Stimulated activated CD8-positive, alpha-beta memory T cell treated with anti-CD3 and anti-CD28 coated beads, Interleukin-12 subunit alpha, Interleukin-12 subunit beta, amount 100 ng/mL, for 4 hours (primary cell): ENCODE measurements at regions not wholly inside any gene's neighbourhood (a gene's known extent, or its start where the extent isn't known, plus 50 kb on each side); places are given as distances from the start of the nearest gene placed in this dataset.
"Not testable (repeated sequence)": the region's sequence is repeated elsewhere in the genome, so short reads cannot be mapped to it uniquely, and the experiment has no call there.

ENCODE experiments used
- DNase-seq: peaks from one replicate; pipeline ENCODE4 v3.0.0-alpha.2; 2020; ENCODE audit warnings: low read depth

DNA sequence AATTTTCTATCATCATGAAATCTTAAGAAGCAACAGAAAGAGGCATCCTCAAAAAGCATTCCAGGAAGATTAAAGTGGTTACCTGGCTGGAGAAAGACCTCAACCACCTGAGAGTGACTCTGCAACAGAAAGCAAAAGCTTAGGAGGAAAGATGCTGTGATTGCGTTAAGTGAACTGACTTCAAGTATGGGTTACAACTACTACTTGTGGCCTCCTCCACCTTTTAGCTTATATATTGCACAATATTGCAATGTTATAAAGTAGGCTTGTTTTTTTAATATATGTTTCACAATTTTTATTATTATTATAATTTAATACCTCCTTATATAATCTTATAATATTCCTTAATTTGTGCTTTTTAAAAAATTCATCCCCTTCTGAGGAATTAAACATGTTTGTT is 1407.5 kb downstream of the KCNT2 start:
- no peak for DNase-seq

DNA sequence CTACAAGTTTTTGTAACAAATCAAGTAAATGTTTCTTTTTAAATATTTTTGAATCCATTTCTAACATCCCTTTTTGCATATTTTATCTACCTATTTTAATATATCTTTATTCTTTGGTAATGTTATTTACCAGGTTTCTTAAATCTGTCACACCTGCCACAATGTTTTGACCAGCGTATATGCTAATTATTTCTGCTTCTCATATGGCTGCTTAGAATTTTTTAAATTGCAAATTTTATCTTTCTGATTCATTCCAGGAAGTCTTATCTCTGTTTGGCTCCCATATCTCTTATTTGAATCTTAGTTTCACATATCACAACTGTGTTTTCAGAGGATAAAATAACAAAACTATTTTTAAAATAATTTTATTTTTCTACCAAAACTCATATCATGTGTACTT is 1411.1 kb downstream of the KCNT2 start:
- no peak for DNase-seq

DNA sequence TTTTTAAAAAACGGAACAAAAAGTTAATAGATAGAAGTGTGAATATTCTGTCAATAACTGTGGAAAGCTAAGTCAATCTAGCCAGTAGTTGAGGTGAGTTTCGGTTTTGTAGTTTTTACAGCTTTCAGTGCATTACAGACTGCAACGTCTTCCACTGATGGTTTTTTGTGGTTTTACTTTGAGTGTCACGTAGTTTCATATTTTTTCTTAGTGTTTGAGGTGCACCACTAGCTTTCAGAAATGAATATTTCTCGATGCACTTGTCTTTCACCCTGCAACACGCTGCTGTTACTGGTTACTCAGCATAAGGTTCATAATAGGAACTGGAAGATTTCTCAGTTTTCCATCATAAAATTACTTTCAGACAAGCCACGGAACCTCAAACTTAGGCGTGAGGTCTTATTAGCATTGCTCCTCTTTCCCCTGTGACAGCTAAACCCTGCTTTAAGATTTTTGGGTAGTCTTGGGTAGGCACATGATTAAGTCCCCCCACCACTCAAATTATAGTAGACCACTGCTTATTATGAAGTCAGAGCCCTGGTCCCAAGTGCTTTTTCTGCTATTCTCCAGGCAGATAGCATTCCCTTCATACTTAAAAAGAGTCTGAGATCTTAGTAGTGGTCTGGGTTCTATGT is 1412.7 kb downstream of the KCNT2 start:
- no peak for DNase-seq

DNA sequence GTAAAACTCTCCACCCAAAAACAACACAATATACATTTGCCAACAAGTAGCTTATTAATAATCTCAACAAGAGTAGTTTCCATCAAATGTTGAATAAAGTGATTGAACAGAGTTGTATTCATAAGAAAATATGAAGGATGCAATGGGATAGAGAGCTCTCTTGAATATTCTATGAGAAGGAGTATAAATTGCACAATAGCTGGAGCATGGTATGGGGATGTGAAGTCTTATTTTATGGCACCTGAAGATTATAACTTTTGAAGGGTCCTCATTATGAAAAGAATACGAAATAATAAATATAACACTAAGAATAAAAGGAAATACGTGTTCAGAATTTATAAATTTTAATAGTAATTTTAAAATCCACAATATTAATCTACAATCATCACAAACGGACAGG is 1415.1 kb downstream of the KCNT2 start:
- no peak for DNase-seq

DNA sequence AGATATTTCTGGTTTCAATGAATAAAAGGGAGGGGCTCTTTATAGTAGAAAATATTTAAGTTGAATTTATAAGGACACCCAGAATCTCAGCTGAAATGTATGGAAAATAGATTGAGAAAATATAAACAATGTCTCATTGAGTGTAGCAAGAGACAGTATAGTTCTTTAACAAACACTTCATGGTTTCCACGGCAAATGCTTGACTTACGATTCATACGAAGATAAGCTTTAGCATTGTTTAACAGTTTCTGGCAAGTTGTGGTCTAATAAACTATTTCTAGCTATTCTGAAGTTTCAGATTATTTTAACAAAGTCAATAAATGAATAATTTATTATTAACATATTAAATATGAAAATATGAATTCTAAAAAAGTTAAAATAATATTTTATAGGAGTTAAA is 1419.4 kb downstream of the KCNT2 start:
- no peak for DNase-seq

DNA sequence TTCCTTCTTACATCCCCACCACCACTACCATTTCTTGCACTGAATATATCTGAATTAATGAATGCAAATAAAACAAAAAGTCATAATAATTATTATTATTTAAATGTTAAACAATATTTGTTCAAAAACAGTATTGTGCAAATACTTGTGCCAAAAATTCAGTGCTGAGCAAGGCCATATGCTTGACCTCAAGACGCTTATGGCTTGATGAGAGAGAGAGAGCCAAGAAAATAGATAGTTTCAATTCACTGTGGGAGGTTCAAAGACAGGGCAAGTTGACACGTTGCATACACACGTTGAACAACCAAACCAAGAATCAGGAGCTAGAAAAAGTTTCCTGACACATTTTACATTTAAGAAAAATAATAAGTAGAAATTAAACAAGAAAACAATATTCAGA is 1421.7 kb downstream of the KCNT2 start:
- no peak for DNase-seq

DNA sequence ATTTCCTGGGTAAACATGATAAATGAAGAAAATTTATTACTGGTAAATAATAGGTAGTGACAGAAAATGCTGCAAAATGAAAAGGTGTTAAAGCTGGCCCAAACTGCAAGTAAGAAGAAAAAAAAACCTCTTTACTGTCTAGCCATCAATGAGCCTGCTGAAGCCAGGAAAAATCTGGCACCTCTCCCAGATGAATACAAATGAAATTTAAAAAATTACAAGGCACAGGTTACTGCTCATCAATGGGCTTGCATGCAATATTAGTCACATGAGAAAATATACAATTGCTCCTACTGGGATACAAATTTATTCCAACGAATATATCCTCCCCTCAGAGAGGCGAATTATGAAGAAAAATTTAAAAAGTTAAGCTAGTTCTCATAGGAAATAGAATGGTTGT is 1422.5 kb downstream of the KCNT2 start:
- no peak for DNase-seq

DNA sequence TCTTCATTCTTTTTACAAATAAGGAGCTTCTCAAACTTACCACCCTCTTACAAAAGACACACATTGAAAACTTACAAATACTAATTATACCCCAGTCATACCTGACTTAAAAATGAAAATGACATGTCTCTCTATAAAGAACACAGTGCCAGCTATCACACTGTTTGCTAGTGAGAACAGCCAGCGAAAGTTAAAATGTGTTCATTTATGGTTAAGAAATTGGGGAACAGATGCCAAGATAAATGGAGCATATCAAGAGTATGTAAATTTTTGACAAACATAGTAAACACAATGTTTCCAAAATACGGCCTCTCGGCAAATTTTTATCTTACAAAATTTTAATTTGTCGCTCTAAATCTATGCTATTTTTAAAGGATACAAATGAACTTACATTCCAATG is 1422.9 kb downstream of the KCNT2 start:
- no peak for DNase-seq

DNA sequence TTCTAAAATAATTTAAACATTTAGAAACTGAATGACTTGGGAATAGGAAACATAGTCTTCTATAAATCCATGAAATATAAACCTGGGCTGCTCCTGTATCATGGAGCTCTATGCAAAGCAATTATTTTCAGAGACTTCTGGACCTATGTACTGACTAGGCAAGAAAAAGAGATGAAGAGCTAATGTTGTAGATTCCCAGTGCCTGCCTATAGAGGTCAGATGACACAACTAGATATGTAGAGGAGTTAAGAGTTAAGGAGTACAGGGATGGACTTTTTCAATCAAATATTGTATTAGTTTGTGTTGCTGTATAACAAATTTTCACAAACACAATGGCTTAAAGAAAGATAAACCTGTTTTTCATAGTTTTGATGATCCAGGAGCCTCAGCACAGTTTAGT is 1434.5 kb downstream of the KCNT2 start:
- no peak for DNase-seq

DNA sequence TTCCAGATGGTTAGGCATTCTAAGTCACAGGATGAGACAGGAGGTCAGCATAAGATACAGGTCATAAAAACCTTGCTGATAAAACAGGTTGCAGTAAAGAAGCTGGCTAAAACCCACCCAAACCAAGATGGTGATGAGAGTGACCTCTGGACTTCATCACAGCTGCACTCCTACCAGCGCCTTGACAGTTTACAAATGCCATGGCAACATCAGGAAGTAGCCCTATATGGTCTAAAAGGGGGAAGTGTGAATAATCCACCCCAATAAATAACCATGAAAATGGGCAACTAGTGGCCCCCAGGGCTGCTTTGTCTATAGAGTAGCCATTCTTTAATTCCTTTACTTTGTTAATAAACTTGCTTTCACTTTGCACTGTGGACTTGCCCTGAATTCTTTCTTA is 1448.4 kb downstream of the KCNT2 start:
- DNase-seq: not testable (repeated sequence)

DNA sequence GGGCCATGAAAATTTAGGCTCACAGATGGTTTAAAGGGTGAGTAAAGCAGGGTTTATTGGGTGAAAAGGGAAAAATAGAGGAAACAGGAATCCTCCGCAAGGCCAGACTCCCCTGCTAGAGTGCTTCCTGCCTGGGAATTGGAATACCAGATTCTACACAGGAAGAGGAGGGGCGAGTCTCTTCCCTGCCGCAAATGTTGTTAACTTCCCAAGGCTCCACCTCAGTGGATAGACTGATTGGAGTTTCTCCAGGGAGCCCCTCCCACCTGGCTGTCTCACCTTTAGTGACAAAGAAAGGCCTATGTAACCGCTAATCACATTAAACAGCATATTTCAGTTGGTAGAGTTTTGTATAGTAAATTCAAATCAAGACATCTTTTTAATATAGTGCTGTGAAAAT is 1450.1 kb downstream of the KCNT2 start:
- no peak for DNase-seq

DNA sequence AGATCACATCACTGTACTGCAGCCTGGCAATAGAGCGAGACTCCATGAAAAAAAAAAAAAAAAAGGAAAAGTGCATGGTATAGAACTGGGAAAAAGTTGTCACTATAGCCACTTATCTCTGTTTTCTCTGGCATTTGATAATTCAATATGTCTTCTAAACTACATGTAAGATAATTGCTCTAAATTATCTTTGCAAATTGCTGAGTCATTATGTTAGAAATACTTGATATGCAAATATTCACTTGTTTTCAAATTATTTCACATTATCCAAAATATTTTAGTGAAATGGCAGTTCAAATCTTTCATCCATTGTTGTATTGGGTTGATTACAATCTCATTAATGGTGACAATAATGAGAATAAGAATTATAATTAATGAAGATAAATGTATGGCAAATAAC is 1455.1 kb downstream of the KCNT2 start:
- no peak for DNase-seq

DNA sequence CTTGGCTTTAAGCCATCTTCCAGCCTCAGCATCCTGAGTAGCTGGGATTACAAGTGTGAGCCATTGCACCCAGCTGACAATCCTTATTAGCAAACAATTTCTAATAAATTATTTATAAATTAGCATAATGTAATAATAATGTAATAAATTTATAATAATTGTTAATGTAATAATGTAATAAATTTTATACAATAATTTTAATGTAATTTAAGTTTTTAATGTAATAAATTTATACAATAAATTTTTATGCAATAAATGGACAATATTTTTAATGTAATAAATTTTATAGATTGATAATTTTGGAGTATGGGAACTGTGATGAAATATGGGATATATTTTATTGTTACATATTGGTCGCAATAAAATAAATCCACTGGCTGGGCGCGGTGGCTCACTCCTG is 1457.5 kb downstream of the KCNT2 start:
- DNase-seq: no peak

DNA sequence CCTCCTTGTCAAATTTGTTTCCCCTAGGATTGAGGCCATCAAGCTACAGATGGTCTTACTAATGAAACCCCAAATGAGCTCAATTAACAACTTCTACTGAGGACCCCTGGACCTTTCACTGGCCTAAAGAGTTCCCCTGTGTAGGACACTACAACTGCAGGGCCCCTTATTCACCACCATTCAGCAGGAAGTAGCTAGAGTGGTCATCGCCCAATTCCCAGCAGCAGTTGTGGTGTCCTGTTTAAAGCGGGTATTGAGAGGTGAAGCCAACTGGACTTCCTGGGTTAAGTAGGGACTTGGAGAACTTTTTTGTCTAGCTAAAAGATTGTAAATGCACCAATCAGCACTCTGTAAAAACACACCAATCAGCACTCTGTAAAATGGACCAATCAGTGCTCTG is 1466.9 kb downstream of the KCNT2 start:
- DNase-seq: no peak

DNA sequence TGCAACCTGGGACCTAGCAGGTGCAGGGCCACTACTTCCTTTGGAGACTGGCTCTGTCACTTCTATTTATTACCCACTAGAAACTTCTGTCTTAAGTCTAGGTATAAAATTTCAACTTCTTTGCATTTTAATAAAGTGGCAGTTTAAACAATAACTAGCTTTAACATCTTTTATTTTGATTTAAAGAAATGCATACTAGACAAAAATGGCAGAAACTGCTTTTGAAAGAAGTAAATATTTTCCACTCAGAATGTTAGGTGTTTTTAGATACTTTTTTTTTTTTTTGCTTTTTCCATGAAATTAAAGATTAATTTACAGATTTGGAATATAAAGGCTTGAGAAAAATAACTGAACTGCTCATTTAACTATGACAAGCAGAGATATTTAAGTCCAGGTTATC is 1477.6 kb downstream of the KCNT2 start:
- DNase-seq: no peak

DNA sequence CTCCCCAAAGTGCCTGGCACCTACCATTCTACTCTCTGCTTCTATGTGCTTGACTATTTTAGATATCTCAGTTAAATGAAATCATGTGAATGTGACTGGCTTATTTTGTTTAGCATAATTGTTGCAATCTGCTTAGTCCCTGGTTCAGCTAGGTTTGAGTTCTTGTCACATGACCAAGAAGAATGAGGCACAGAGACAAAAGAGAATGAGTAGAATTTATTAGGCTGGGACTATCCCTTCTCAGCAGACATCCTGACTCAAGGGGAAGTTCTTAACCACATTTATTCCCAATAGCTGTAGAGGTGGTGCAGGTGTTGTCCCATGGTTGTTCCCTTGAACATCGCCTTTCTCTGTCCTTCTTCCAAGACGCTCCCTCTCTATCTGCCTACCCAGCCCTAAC is 1485.7 kb downstream of the KCNT2 start:
- no peak for DNase-seq

DNA sequence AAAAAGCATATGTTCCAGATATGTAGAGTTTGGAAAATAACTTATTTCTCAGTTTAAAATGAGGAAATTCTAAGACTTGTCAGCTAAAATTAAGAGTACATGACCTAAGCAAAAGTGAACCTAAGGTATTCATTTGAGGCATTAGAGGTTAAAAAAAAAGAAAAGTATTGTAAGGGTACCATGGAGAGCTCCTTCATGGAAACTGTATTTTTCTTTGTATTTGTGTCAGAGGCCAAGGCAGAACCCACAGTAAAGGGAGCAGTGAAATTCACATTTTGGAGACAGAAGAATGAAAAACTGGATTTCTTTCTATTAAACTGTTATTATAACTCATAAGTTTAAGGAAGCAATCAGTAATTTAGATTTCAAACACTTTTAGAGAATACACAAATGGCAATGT is 1494.8 kb downstream of the KCNT2 start:
- no peak for DNase-seq

DNA sequence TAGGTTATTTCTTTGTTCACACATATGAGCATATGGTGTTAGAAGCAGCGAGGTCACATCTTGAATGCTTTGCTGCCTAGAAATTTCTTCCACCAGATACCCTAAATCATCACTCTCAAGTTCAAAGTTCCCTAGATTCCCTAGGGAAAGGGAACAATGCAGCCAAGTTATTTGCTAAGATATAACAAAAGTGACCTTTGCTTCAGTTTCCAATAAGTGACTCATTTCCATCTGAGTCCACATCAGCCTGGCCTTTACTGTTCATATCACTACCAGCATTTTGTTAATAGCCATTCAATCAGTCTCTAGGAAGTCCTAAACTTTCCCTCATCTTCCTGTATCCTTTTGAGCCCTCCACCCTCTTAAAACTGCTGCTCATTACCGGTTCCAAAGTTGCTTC is 1502.5 kb downstream of the KCNT2 start:
- DNase-seq: no peak

DNA sequence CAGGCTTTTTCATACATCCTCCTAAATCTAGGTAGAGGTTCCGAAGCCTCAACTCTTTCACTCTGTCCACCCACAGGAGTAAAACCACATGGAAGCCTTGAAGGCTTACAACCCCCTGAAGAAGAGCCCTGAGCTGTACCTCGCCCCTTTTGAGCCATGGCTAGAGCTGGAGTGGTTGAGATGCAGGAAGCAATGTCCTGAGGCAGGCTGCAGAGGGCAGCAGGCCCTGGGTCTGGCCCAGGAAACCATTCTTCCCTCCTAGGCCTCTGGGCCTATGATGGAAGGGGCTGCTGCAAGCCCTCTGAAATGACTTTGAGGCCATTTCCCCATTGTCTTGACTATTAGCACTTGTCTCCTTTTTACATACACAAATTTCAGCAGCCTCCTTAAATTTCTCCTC is 1503.0 kb downstream of the KCNT2 start:
- no peak for DNase-seq

DNA sequence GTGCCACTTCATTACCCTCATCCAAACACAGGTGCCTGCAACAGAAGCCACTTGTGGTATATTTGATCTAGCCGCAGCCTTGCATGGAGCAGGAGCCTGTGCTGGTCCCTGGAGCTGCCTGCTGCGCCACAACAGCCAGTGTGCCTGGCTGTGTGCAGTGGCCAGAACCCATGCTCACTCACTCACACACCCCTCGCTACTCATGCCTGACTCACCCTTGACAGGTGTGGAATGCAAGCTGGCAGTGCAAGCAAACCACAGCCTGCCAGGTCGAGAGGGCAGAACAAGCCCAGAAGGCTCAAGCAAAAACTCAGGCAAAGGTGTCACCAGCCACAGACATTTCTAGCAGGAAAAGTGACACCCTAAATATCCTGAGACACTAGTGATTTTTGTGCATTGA is 1510.9 kb downstream of the KCNT2 start:
- DNase-seq: no peak

DNA sequence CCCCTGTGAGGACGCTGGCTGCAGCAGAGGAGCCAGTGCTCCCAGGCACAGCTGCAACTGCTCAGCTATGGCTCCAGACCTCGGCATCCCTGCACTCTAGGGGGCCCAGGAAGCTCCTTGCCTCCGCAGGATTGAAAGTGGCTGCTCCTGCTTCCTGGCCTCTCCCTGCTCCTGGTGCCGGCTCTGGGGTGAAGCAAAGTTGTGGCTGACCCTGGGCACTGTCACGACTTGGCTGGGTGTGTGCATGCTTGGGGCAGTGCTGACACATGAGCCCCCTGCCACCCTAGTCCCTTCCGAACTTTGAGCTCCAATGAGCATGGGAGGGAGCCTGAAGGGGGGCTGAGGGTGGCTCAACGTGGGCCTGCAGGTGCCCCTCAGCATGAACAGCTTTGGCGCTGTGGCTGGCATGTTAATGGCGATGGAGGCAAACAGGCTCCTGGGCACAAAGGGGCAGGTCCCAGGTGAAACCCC is 1512.2 kb downstream of the KCNT2 start:
- no peak for DNase-seq

DNA sequence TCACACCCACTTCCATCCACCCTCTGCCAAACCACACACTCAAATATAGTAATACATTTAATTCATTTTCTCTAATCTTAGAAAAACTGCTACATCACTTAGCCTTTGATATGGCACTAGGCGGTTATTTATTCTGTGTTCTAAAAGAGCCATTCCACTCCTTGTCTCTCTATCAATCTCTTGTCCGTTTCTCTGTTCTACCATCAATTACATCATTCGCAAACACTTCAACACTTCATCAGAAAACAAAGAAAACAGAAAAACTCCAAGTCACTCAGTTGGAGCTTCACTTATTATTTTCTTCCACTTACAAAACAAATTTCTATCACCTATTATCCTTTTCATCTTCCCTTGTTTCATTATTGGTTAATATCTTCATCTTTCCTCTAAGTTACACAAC is 1523.0 kb downstream of the KCNT2 start:
- no peak for DNase-seq

DNA sequence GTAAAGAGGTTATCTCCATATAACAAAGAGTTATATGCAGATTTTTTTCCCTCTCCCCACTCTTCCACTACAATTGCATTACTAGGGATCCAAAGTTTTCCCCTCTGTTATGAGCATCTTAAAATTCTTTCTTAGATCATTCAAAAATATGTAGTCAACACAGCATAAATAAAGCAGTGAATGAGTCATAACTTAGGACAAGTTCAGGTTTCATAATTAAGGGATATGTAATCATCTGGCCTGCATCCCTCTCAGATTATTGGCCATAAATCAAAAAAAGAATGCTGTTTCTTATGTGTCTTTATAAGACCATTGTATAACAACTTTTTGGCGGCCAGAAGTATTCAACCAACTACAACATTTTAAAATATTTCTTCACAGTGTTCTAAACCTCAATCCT is 1526.1 kb downstream of the KCNT2 start:
- DNase-seq: no peak

DNA sequence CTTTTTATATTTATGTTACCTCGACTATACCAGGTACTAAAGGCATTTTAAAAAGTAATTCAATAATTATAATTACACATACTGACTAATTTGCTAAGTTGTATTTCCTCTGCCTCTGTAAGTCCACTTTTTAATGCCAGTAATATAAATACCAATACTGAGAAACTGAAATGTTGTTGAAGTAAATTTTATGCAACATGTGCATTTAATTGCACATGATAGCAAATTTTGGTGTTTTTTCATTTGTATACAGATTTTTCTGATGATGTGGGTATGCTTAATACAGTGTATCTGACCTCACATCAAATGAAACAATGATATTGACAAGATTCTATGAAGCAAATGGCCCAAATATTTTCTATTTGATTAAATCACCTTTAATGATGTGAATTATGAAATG is 1531.6 kb downstream of the KCNT2 start:
- DNase-seq: no peak

DNA sequence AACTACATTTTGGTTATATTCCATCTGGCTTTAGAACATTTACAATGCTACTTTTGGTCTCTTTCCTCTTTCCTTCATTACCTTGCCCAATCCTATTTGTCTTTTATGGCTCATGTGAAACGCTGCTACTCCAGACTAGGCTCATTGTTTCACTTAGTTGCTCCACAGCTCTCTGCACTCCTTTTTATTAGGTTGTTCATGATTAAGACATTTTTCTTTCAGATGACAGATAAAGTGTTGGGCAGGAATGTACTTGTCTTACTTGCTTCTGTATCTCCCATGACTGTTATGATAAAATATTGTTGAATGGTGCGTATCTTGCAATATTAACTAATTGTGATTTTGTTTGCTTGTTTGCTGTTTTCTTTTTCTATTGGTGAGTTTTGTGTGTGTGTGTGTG is 1532.3 kb downstream of the KCNT2 start:
- no peak for DNase-seq
